Activated B cell treated with CpG ODN at 0.5 μM for 24 hours (primary cell): ENCODE measurements at regions not wholly inside any gene's neighbourhood (a gene's known extent, or its start where the extent isn't known, plus 50 kb on each side); places are given as distances from the start of the nearest gene placed in this dataset.

Source experiments
- ATAC-seq: fragments of 200-7000 bp; cut with Tn5 transposase; one replicate; pipeline ENCODE4 v1.10.0; 2021; ENCODE audit warnings: low read depth, mild to moderate bottlenecking, moderate library complexity
- CTCF ChIA-PET: fragments of 350-600 bp; sonication (Branson Sonifier 250); formaldehyde crosslinking; loops from one replicate; lab custom pipeline; 2021; ENCODE audit warnings: antibody characterized with exemption; lab: Charles Lee
- POLR2A ChIA-PET: fragments of 350-600 bp; sonication (Branson Sonifier 250); formaldehyde crosslinking; loops from one replicate; lab custom pipeline; 2021; ENCODE audit warnings: antibody characterized with exemption; lab: Charles Lee
- DNase-seq: peaks from one replicate; pipeline ENCODE4 v3.0.0; 2022
- H3K27ac Mint-ChIP-seq: one replicate; pipeline ENCODE4 v1.8.0; 2020; ENCODE audit warnings: mixed read lengths
- H3K27me3 Mint-ChIP-seq: one replicate; pipeline ENCODE4 v1.8.0; 2021; ENCODE audit warnings: mixed read lengths
- H3K36me3 Mint-ChIP-seq: one replicate; pipeline ENCODE4 v1.8.0; 2021; ENCODE audit warnings: low read depth, mixed read lengths
- H3K4me1 Mint-ChIP-seq: one replicate; pipeline ENCODE4 v1.8.0; 2021; ENCODE audit warnings: mixed read lengths
- H3K4me3 Mint-ChIP-seq: one replicate; pipeline ENCODE4 v1.8.0; 2020; ENCODE audit warnings: mild to moderate bottlenecking, mixed read lengths
- H3K9me3 Mint-ChIP-seq: one replicate; pipeline ENCODE4 v1.8.0; 2020; ENCODE audit warnings: mixed read lengths
- CTCF ChIP-seq: fragments of 200-600 bp; IDR thresholded peaks from one replicate; pipeline ENCODE4 v1.8.0; 2022; ENCODE audit warnings: antibody characterized with exemption, mild to moderate bottlenecking
- intact Hi-C: fragments of 100-400 bp; cut with micrococcal nuclease; formaldehyde crosslinking; loops from one replicate; pipeline ENCODE4 v1.15.1; 2024

- CTCF ChIA-PET, result no interaction called here
These were observed 73.8 kb upstream of the OSBPL8 start for GRCh38 chr12:76633415-76633814.

GRCh38 chr12:76634133-76634532 lies 74.6 kb upstream of the OSBPL8 start:
- intact Hi-C loops, result no loop called here
- no peak overlapping the region for H3K4me3 Mint-ChIP-seq
- H3K9me3 Mint-ChIP-seq, result no peaks in the 10 kb centered on the region
- H3K27ac Mint-ChIP-seq, result no peak overlapping the region
- no peaks in the 10 kb centered on the region for H3K36me3 Mint-ChIP-seq
- H3K4me1 Mint-ChIP-seq, result no peaks in the 10 kb centered on the region
- peaks cover 2% of the 10 kb centered on the region for H3K27me3 Mint-ChIP-seq
- POLR2A ChIA-PET, result no interaction called here
- CTCF ChIA-PET, result no interaction called here
- no peak for TF ChIP-seq CTCF
- no peak for DNase-seq
- ATAC-seq, result no peak

More at GRCh38 chr12:76633415-76633814, 73.8 kb upstream of the OSBPL8 start:
- no peak for DNase-seq
- ATAC-seq, result no peak
- no peaks in the 10 kb centered on the region for H3K36me3 Mint-ChIP-seq
- H3K4me3 Mint-ChIP-seq, result no peak overlapping the region
- POLR2A ChIA-PET, result no interaction called here
- no peak overlapping the region for H3K27ac Mint-ChIP-seq
- no peaks in the 10 kb centered on the region for H3K4me1 Mint-ChIP-seq
- no peak for TF ChIP-seq CTCF
- intact Hi-C loops, result no loop called here
- H3K27me3 Mint-ChIP-seq, result no peaks in the 10 kb centered on the region
- no peaks in the 10 kb centered on the region for H3K9me3 Mint-ChIP-seq

- H3K36me3 Mint-ChIP-seq, result no peaks in the 10 kb centered on the region
- ChIA-PET CTCF (no interaction called here), POLR2A (no interaction called here)
- no peaks in the 10 kb centered on the region for H3K9me3 Mint-ChIP-seq
- intact Hi-C loops, result no loop called here
- H3K27ac Mint-ChIP-seq, result no peak overlapping the region
- DNase-seq, result no peak
- H3K27me3 Mint-ChIP-seq, result peaks cover 2% of the 10 kb centered on the region
- no peak overlapping the region for H3K4me3 Mint-ChIP-seq
- ATAC-seq, result no peak
- no peaks in the 10 kb centered on the region for H3K4me1 Mint-ChIP-seq
- TF ChIP-seq CTCF, result no peak
These were observed 76.6 kb upstream of the OSBPL8 start for GRCh38 chr12:76636121-76636692.

GRCh38 chr12:76637807-76638206 lies 78.2 kb upstream of the OSBPL8 start:
- no peaks in the 10 kb centered on the region for H3K9me3 Mint-ChIP-seq
- no peak overlapping the region for H3K4me3 Mint-ChIP-seq
- no peaks in the 10 kb centered on the region for H3K36me3 Mint-ChIP-seq
- no peak overlapping the region for H3K27ac Mint-ChIP-seq
- ATAC-seq (no peak), DNase-seq (no peak)
- intact Hi-C loops, result no loop called here
- peaks cover 5% of the 10 kb centered on the region for H3K27me3 Mint-ChIP-seq
- no peaks in the 10 kb centered on the region for H3K4me1 Mint-ChIP-seq
- CTCF ChIA-PET, result no interaction called here
- POLR2A ChIA-PET, result no interaction called here
- no peak for TF ChIP-seq CTCF

- no peak for TF ChIP-seq CTCF
- no peak for DNase-seq
- ATAC-seq, result no peak
- POLR2A ChIA-PET, result no interaction called here
- CTCF ChIA-PET, result no interaction called here
- no peaks in the 10 kb centered on the region for H3K4me1 Mint-ChIP-seq
- no peaks in the 10 kb centered on the region for H3K36me3 Mint-ChIP-seq
- H3K27ac Mint-ChIP-seq, result no peak overlapping the region
- no peaks in the 10 kb centered on the region for H3K9me3 Mint-ChIP-seq
- no peak overlapping the region for H3K4me3 Mint-ChIP-seq
- intact Hi-C loops, result no loop called here
- H3K27me3 Mint-ChIP-seq, result peaks cover 6% of the 10 kb centered on the region
These were observed 80.1 kb upstream of the OSBPL8 start for GRCh38 chr12:76639646-76640045.
